T-helper 1 cell (primary cell): ENCODE measurements at regions not wholly inside any gene's neighbourhood (a gene's known extent, or its start where the extent isn't known, plus 50 kb on each side); places are given as distances from the start of the nearest gene placed in this dataset.

Source experiments
- DNase-seq, 5 donors: peaks; one replicate each; pipeline ENCODE4 v3.0.0-alpha.2; 2012 to 2020

- no peak for DNase-seq
Measured at GRCh38 chr5:74075501-74076484, 449.8 kb downstream of the ARHGEF28 start.

- DNase-seq, result no peak
Measured at GRCh38 chr5:74074111-74074510, 448.1 kb downstream of the ARHGEF28 start.

DNA sequence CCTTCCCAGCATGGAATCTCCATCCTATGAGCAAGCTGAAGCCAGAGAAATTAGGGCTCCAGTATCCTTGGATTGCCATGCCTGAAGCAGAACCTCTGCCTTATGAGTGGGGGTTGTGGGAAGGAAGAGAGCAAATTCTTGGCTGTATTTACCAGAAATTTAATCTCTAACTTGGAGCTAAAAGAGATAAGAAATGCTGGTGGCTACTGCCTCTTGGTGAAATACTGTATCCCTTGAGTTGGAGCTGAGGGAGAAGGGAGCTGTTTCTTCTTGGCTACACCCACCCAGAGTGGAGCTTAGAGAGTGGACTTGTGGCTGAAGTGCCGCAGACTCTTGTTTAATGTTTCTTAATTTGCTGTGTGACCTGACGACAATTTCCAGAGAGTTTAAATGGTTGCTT, 447.3 kb downstream of the ARHGEF28 start:
- DNase-seq, result no peak

DNA sequence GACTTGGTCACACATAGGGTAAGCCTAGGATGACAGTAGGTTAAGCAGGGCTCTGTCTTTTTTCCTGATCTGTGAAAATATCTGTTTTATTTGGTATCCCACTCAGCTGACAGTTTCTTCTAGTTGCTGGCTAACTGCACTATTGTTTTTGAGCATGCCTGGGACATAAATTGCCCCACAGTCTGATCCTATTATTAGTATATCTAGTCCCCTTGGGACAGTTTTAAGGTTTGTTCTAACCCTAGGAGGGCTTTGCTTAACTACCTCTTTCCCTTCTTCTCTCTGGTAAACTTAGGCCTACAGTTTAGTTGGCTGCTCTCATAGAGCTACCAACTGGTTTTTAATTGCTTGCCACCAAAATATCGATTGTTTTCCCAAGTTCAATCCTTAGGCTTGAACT, 446.6 kb downstream of the ARHGEF28 start:
- no peak for DNase-seq

- DNase-seq, result no peak
Measured at GRCh38 chr5:74070766-74071165, 444.8 kb downstream of the ARHGEF28 start.

DNA sequence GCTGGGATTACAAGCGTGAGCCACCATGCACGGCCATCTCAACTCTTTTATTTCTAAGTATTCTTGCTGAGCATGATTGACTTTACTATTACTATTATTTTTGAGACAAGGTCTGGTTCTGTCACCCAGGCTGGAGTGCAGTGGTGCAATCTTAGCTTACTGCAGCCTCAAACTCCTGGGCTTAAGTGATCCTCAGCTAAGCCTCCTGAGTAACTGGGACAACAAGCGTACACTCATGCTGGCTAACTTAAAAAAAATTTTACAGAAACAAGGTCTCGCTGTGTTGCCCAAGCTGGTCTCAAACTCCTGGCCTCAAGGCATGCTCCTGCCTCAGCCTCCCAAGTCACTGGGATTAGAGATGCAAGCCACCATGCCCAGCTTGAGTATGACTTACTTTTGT, 443.7 kb downstream of the ARHGEF28 start:
- DNase-seq, result no peak

DNA sequence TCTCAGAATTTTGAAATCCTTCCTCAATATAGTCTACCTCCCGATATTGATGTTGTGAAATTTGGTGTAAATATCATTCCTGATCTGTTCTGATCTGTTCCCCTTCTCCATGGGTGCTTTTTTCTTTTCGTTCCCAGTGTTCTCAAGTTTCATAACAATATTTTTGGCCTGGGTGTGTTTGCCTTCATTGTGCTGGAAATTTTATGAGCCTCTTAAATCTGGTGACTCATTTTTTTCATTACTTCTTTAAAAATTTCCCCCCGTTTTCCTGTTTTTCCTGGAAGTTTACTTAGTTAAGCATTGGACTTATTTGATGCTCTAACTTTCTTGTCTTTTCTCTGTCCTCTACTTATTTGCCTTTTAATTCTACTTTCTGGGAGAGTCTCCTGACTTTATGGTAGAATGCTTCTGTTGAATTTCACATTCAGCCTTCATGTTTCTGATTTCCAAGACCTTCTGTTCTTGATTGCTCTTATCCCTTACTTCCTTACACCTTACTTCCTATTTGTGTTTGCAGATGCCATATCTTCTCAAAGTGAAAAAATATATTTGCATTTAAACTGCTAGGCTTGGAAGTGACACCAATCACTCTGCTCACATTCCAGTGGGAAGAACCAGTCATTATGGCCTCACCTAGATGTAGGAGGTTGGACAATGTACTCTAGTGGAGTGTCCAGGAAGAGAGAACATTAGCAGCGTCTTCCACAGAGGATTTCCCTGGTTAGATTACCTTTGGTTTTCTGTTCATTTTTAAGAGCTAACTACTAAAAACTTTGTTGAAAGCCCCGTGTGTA, 441.9 kb downstream of the ARHGEF28 start:
- DNase-seq, result no peak

- DNase-seq, result no peak
Measured at GRCh38 chr5:74064911-74065310, 438.9 kb downstream of the ARHGEF28 start.

DNA sequence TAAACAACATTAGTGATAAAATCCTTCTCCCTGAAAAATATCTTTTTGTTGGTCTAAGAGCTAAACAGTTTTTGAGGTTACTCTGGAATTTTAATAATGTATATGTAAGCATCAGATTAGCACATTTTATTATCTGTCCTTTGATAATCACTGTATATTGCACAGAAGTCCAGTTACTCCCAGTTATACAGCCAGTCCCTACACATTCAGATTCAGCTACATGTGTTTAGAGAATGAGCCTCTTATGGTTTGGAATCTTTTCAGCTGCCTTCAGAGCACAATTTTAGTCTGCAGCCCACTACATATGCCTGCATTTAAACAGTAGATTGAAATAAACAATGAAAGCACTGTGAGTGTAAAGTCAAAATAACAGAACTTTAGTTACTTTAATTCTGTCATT, 438.2 kb downstream of the ARHGEF28 start:
- no peak for DNase-seq

- no peak for DNase-seq
Measured at GRCh38 chr5:74063821-74064220, 437.8 kb downstream of the ARHGEF28 start.

GRCh38 chr5:74063346-74063745, 437.4 kb downstream of the ARHGEF28 start:
- no peak for DNase-seq

DNA sequence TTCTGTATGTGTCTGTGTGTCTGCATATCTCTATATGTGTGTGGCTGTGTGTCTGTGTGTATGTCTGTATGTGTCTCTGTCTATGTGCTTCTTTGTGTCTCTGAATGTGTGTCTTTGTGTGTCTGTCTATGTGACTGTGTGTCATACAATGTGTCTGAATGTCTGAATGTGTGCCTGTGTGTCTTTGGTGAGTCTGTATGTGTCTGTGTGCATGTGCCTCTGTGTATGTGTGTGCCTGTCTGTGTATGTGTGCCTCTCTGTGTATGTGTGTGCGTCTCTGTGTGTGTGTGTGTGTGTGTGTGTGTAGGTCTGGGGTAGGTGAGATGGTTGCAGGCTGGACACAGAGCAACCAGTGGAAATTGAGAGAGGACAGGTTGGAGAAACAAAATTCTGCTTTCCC, 435.3 kb downstream of the ARHGEF28 start:
- DNase-seq, result no peak

DNA sequence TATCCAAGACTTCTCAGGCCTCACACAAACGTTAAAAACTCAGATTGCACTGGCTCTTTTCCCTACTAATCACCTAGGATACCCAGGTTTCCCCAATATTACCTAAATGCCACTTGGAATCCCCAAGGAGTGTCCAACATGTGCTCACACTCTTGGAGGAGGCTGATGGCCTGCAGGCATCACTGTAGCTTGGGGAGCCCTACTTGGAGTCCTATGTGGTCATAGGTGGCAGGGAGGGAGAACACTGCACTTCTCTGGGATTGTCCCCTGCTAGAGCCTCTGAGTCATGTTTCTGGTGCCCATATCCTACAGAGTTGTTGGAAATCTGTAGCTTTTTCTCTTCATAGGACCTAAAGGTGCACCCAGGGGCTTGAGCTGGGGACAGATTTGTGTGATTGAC, 433.7 kb downstream of the ARHGEF28 start:
- DNase-seq, result no peak

GRCh38 chr5:74056789-74057164, 430.8 kb downstream of the ARHGEF28 start:
- DNase-seq, result no peak

DNA sequence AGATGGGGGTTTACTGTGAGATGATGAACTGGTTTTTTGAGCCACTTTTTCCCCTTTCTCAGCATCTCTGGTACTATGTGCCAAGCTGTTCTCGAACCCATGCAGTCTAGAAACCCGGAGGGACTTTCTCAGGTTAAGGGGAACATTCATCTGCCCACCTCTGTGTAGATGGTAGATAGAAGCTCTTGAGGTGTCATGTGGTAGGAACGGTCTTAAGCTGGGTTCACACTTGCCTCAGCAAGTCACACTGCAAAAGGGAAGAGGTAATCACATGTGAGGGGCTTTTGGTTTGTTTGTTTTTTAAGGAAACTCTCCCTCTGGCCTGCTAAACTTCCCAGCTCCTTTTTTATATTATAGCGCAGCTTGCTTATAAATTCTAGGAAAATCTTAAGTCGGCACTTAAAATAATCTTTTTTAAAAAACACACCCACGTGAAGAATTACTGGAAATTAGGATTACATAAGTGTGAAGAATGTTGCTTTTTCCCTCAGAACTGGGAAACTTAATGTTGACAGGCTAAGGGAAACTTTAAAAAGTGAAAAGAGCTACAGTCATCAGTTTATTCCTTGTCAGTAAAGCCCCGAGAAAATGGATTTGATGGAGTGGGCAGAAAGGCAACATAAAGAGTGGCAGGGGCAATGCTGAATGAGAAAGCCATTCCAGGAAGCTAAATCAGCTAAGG, 430.3 kb downstream of the ARHGEF28 start:
- no peak for DNase-seq

GRCh38 chr5:74055486-74056106, 429.6 kb downstream of the ARHGEF28 start:
- no peak for DNase-seq

GRCh38 chr5:74054641-74055421, 428.8 kb downstream of the ARHGEF28 start:
- DNase-seq, result no peak

DNA sequence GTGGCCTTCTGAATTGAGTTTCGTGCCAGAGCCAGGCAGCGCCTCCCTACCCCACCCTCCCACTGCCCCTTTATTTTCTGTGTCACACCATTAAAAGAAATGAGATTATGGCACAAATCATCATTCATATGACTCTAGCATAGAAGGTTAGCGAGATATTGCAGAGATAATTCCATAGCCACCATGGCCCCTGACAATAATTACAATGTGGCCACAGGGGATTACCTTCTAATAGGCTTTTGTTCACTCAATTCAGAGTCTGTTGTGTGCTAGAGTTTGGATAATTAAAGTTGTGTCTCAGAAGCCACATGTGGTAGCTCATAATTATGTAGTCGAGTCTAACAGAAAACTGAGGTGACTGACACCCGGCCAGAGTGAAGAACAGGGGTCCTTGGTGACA, 428.1 kb downstream of the ARHGEF28 start:
- no peak for DNase-seq

DNA sequence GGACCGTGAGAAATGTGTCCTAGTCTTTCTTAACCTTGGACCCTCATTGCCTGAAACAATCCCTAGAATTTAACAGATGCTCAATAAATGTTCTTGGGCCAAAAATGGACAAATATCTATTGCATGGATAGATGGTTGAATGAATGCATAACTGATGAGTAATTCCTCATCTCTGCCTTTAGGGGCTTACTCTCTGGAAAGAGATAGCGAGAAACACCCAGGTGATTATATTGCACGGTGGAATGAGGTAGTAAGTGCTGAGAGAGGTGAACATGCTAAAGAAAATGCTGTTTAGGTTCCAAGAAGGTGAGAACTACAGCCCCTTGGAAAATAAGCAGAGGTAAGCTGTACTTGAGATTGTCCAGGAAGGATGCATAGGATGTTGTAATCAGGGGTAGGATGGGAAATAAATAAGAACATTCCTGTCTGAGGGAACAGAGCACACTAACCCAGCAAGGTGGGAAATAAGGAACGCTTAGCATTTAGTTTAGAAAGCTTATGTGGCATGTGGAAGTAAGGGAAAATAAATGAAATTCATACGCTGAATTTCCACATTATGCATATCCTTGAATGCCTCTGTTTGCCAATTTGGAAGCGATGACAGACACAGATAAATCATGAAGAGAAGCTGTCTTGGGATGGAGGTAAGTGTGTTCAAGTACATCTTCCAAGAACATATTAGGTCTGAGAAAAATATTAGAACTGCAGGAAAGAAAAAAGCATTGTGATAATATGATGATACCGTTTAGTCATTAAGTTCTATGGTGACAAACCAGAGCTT, 426.6 kb downstream of the ARHGEF28 start:
- no peak for DNase-seq

- no peak for DNase-seq
Measured at GRCh38 chr5:74051076-74051475, 425.1 kb downstream of the ARHGEF28 start.

DNA sequence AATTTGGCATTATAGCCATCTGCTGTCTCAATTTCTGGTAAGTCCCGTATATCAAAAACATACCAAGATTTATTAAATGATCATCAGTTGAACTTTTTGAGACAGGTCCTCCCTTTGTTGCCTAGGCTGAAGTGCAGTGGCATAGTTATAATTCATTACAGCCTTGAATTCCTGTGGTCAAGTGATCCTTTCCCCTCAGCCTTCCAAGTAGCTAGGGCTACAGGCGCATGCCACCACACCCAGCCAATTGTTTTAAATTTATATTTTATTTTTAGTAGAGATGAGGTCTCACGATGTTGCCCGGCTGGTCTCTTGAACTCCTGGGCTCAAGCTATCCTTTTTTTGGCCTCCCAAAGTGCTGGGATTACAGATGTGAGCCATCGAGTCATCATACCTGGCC, 418.9 kb downstream of the ARHGEF28 start:
- DNase-seq, result no peak
